Sigmoid colon (tissue), 4 donors: ENCODE measurements at regions not wholly inside any gene's neighbourhood (a gene's known extent, or its start where the extent isn't known, plus 50 kb on each side); places are given as distances from the start of the nearest gene placed in this dataset.

Experiments used
- EP300 ChIP-seq, 4 donors: sonication (generic); formaldehyde crosslinking; IDR thresholded peaks; one replicate each; pipeline ENCODE4 v1.6.1; 2017; ENCODE audit warnings: antibody characterized with exemption in 4 of 4
- POLR2A ChIP-seq, 2 donors: fragments of 450-650 bp; IDR thresholded peaks; one replicate each; pipeline ENCODE4 v1.6.1; 2016; ENCODE audit warnings: antibody characterized with exemption in 2 of 2, mild to moderate bottlenecking in 2 of 2, moderate library complexity in 2 of 2
- POLR2AphosphoS5 ChIP-seq, 4 donors: sonication (generic); formaldehyde crosslinking; IDR thresholded peaks; one replicate each; pipeline ENCODE4 v1.6.1; 2017; ENCODE audit warnings: antibody characterized with exemption in 4 of 4
- TF ChIP-seq, protein P1 (sequence below), 4 experiments: fragments of 450-650 bp in 3 of 4; fragments of 200-600 bp in 1 of 4; IDR thresholded peaks; one replicate each; pipeline ENCODE4 v1.5.1; 2016 to 2019; ENCODE audit warnings: antibody characterized with exemption in 4 of 4, mild to moderate bottlenecking in 3 of 4, moderate library complexity in 2 of 4

DNA sequence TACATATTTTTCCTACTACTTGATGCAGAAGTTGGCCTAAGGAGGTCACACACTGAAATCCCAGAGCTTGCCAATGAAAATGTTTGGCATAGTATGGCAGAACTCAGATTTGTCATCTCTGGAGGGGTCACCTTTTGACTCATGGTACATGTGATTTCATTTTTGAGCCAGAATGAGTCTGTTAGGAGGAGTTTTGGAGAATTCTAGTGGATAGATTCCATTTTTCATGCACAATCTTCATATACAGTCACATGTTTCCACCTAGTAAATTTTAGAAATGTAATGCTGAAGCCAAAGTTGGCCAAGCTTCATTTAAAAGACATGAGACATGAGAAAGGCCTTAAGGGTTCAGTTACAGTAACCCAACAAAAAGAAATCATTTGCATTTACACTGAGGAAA, 97.8 kb upstream of the IGSF10 start:
- TF ChIP-seq, protein P1, sequence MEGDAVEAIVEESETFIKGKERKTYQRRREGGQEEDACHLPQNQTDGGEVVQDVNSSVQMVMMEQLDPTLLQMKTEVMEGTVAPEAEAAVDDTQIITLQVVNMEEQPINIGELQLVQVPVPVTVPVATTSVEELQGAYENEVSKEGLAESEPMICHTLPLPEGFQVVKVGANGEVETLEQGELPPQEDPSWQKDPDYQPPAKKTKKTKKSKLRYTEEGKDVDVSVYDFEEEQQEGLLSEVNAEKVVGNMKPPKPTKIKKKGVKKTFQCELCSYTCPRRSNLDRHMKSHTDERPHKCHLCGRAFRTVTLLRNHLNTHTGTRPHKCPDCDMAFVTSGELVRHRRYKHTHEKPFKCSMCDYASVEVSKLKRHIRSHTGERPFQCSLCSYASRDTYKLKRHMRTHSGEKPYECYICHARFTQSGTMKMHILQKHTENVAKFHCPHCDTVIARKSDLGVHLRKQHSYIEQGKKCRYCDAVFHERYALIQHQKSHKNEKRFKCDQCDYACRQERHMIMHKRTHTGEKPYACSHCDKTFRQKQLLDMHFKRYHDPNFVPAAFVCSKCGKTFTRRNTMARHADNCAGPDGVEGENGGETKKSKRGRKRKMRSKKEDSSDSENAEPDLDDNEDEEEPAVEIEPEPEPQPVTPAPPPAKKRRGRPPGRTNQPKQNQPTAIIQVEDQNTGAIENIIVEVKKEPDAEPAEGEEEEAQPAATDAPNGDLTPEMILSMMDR (IDR thresholded peaks at IDR 0.05): no peak
- no peak for TF ChIP-seq POLR2A (IDR thresholded peaks at IDR 0.05)
- TF ChIP-seq EP300 (IDR thresholded peaks at IDR 0.05): no peak
- TF ChIP-seq POLR2AphosphoS5 (IDR thresholded peaks at IDR 0.05): no peak
